Loucy (cell line): ENCODE measurements at regions not wholly inside any gene's neighbourhood (a gene's known extent, or its start where the extent isn't known, plus 50 kb on each side); places are given as distances from the start of the nearest gene placed in this dataset.

Experiments
- H2AFZ ChIP-seq: fragments of 200-600 bp; sonication (generic); 2 replicates; pipeline ENCODE4 v1.6.0; 2016; ENCODE audit warnings: antibody characterized with exemption, mild to moderate bottlenecking, low read length, moderate library complexity
- H3F3A ChIP-seq: fragments of 200-600 bp; 2 replicates; pipeline ENCODE4 v1.6.0; 2016; ENCODE audit warnings: antibody characterized with exemption, low read depth, mild to moderate bottlenecking
- H3K27me3 ChIP-seq: fragments of 200-600 bp; sonication (generic); 2 replicates; pipeline ENCODE4 v1.6.1; 2014; ENCODE audit warnings: low read length, mild to moderate bottlenecking; ENCODE audit not compliant: insufficient read depth, poor library complexity, severe bottlenecking
- H3K36me3 ChIP-seq: fragments of 200-600 bp; sonication (generic); 2 replicates; pipeline ENCODE4 v1.6.1; 2016; ENCODE audit warnings: low read length; ENCODE audit not compliant: insufficient read depth
- H3K4me1 ChIP-seq: fragments of 200-600 bp; sonication (generic); 2 replicates; pipeline ENCODE4 v1.5.1; 2014; ENCODE audit warnings: low read length, mild to moderate bottlenecking; ENCODE audit not compliant: insufficient read depth, poor library complexity, severe bottlenecking
- H3K4me2 ChIP-seq: fragments of 200-600 bp; sonication (generic); 2 replicates; pipeline ENCODE4 v1.6.0; 2014; ENCODE audit warnings: antibody characterized with exemption, low read length, low read depth, mild to moderate bottlenecking; ENCODE audit not compliant: poor library complexity, severe bottlenecking
- H3K4me3 ChIP-seq: fragments of 200-600 bp; sonication (generic); 2 replicates; pipeline ENCODE4 v1.5.1; 2014; ENCODE audit warnings: low read length, mild to moderate bottlenecking, mixed read lengths; ENCODE audit not compliant: poor library complexity, severe bottlenecking
- H3K79me2 ChIP-seq: fragments of 200-600 bp; sonication (generic); 2 replicates; pipeline ENCODE4 v1.6.1; 2014; ENCODE audit warnings: low read length; ENCODE audit not compliant: insufficient read depth
- H3K9ac ChIP-seq: fragments of 200-600 bp; sonication (generic); 2 replicates; pipeline ENCODE4 v1.6.0; 2014; ENCODE audit warnings: mild to moderate bottlenecking, low read depth, low read length, moderate library complexity; ENCODE audit not compliant: poor library complexity, severe bottlenecking
- H3K9me2 ChIP-seq: fragments of 200-600 bp; sonication (generic); replicated peaks from 2 replicates; pipeline ENCODE4 v1.6.1; 2016; ENCODE audit warnings: low read depth, low read length, mixed read lengths
- H3K9me3 ChIP-seq: fragments of 200-600 bp; sonication (generic); 2 replicates; pipeline ENCODE4 v1.6.1; 2014; ENCODE audit warnings: mild to moderate bottlenecking, antibody characterized with exemption, low read length, low read depth; ENCODE audit not compliant: insufficient read depth
- H4K20me1 ChIP-seq: fragments of 200-600 bp; sonication (generic); 2 replicates; pipeline ENCODE4 v1.6.0; 2014; ENCODE audit warnings: antibody characterized with exemption, low read length, mild to moderate bottlenecking; ENCODE audit not compliant: insufficient read depth, poor library complexity, severe bottlenecking
- EZH2phosphoT487 ChIP-seq: fragments of 200-600 bp; IDR thresholded peaks from 2 replicates; pipeline ENCODE4 v1.6.1; 2018; ENCODE audit warnings: antibody characterized with exemption, mild to moderate bottlenecking, moderate library complexity, borderline replicate concordance
- TF ChIP-seq, protein P1 (sequence below): fragments of 200-600 bp; sonication (generic); conservative IDR thresholded peaks from 2 replicates; pipeline ENCODE4 v1.5.1; 2014; ENCODE audit warnings: mild to moderate bottlenecking, antibody characterized with exemption, low read length

- H4K20me1 ChIP-seq = no peaks in the 10 kb centered on the region
- no peak overlapping the region for H3K9ac ChIP-seq
- H3K9me2 ChIP-seq = no peaks in the 10 kb centered on the region
- no peaks in the 10 kb centered on the region for H3K36me3 ChIP-seq
- no peak overlapping the region for H2AFZ ChIP-seq
- TF ChIP-seq, protein P1, sequence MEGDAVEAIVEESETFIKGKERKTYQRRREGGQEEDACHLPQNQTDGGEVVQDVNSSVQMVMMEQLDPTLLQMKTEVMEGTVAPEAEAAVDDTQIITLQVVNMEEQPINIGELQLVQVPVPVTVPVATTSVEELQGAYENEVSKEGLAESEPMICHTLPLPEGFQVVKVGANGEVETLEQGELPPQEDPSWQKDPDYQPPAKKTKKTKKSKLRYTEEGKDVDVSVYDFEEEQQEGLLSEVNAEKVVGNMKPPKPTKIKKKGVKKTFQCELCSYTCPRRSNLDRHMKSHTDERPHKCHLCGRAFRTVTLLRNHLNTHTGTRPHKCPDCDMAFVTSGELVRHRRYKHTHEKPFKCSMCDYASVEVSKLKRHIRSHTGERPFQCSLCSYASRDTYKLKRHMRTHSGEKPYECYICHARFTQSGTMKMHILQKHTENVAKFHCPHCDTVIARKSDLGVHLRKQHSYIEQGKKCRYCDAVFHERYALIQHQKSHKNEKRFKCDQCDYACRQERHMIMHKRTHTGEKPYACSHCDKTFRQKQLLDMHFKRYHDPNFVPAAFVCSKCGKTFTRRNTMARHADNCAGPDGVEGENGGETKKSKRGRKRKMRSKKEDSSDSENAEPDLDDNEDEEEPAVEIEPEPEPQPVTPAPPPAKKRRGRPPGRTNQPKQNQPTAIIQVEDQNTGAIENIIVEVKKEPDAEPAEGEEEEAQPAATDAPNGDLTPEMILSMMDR = no peak
- no peak for TF ChIP-seq EZH2phosphoT487
- no peaks in the 10 kb centered on the region for H3K9me3 ChIP-seq
- no peak overlapping the region for H3K4me2 ChIP-seq
- no peaks in the 10 kb centered on the region for H3K27me3 ChIP-seq
- H3K4me1 ChIP-seq = no peaks in the 10 kb centered on the region
- no peaks in the 10 kb centered on the region for H3K79me2 ChIP-seq
- H3F3A ChIP-seq = no peaks in the 10 kb centered on the region
- no peak overlapping the region for H3K4me3 ChIP-seq
Measured at GRCh38 chr18:70981400-70982140, 692.7 kb downstream of the SOCS6 start.

- H3K4me3 ChIP-seq = no peak overlapping the region
- no peaks in the 10 kb centered on the region for H3K9me2 ChIP-seq
- no peak for TF ChIP-seq EZH2phosphoT487
- TF ChIP-seq, protein P1 = no peak
- H3K9ac ChIP-seq = no peak overlapping the region
- no peak overlapping the region for H3K4me2 ChIP-seq
- H3K4me1 ChIP-seq = no peaks in the 10 kb centered on the region
- H3F3A ChIP-seq = no peaks in the 10 kb centered on the region
- no peaks in the 10 kb centered on the region for H4K20me1 ChIP-seq
- no peaks in the 10 kb centered on the region for H3K9me3 ChIP-seq
- H3K27me3 ChIP-seq = no peaks in the 10 kb centered on the region
- no peaks in the 10 kb centered on the region for H3K36me3 ChIP-seq
- no peak overlapping the region for H2AFZ ChIP-seq
- no peaks in the 10 kb centered on the region for H3K79me2 ChIP-seq
Measured at GRCh38 chr18:70973626-70974025, 684.8 kb downstream of the SOCS6 start.

DNA sequence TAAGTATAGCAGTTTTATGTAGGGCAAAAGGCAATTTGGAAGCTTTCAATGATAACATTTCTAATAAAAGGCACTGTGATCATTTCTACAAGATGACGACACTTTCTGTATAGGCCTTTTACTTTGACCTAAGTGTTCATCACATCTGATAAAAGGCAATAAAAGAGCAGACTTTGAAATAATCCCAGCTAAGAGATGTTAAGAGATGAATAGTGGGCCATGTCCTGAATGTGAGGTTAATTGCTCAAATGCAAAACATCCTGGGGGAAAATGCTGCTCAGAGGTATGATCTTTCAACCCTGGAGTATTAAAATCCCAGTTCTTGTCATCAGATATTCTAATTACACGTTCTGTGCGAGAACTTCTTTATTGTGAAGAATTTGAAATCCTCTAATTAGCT lies 677.6 kb downstream of the SOCS6 start:
- H3K4me2 ChIP-seq = no peak overlapping the region
- H3K9me2 ChIP-seq = no peaks in the 10 kb centered on the region
- H3K9ac ChIP-seq = no peak overlapping the region
- H3K4me3 ChIP-seq = no peak overlapping the region
- no peaks in the 10 kb centered on the region for H3K36me3 ChIP-seq
- H3K79me2 ChIP-seq = no peaks in the 10 kb centered on the region
- TF ChIP-seq, protein P1 = no peak
- TF ChIP-seq EZH2phosphoT487 = no peak
- no peaks in the 10 kb centered on the region for H4K20me1 ChIP-seq
- H3F3A ChIP-seq = no peaks in the 10 kb centered on the region
- H2AFZ ChIP-seq = no peak overlapping the region
- H3K27me3 ChIP-seq = no peaks in the 10 kb centered on the region
- H3K9me3 ChIP-seq = no peaks in the 10 kb centered on the region
- H3K4me1 ChIP-seq = no peaks in the 10 kb centered on the region
